NCI-H2196 treated with DMSO at 0.1 percent for 48 hours (cell line): ENCODE measurements at regions not wholly inside any gene's neighbourhood (a gene's known extent, or its start where the extent isn't known, plus 50 kb on each side); places are given as distances from the start of the nearest gene placed in this dataset.

Experiments used
- DNase-seq: peaks from one replicate; lab custom pipeline; 2025; ENCODE audit not compliant: unreplicated experiment; lab: John Stamatoyannopoulos, UW

- no peak for DNase-seq
Observed at GRCh38 chr2:76270096-76270710, 559.5 kb upstream of the GCFC2 start.

GRCh38 chr2:76268902-76269620 is 558.3 kb upstream of the GCFC2 start:
- DNase-seq, result no peak

- no peak for DNase-seq
Observed at GRCh38 chr2:76268484-76268883, 557.8 kb upstream of the GCFC2 start.

GRCh38 chr2:76257802-76258201 is 547.1 kb upstream of the GCFC2 start:
- no peak for DNase-seq

GRCh38 chr2:76256458-76257088 is 545.9 kb upstream of the GCFC2 start:
- DNase-seq, result no peak

- DNase-seq, result no peak
Observed at GRCh38 chr2:76252704-76253103, 542.0 kb upstream of the GCFC2 start.

GRCh38 chr2:76251342-76251741 is 540.6 kb upstream of the GCFC2 start:
- DNase-seq, result no peak

GRCh38 chr2:76247006-76247405 is 536.3 kb upstream of the GCFC2 start:
- DNase-seq, result no peak

GRCh38 chr2:76211991-76212985 is 501.6 kb upstream of the GCFC2 start:
- no peak for DNase-seq

GRCh38 chr2:76210551-76210950 is 499.8 kb upstream of the GCFC2 start:
- DNase-seq, result no peak

GRCh38 chr2:76204048-76204447 is 493.3 kb upstream of the GCFC2 start:
- DNase-seq, result no peak

- DNase-seq, result no peak
Observed at GRCh38 chr2:76202866-76203265, 492.2 kb upstream of the GCFC2 start.

GRCh38 chr2:76197842-76198448 is 487.2 kb upstream of the GCFC2 start:
- no peak for DNase-seq

- no peak for DNase-seq
Observed at GRCh38 chr2:76197428-76197827, 486.7 kb upstream of the GCFC2 start.

GRCh38 chr2:76194031-76194775 is 483.5 kb upstream of the GCFC2 start:
- DNase-seq, result no peak

GRCh38 chr2:76193089-76193488 is 482.4 kb upstream of the GCFC2 start:
- no peak for DNase-seq

GRCh38 chr2:76188334-76189008 is 477.8 kb upstream of the GCFC2 start:
- DNase-seq, result no peak

GRCh38 chr2:76187415-76187814 is 476.7 kb upstream of the GCFC2 start:
- DNase-seq, result no peak

- DNase-seq, result no peak
Observed at GRCh38 chr2:76180676-76181075, 470.0 kb upstream of the GCFC2 start.

GRCh38 chr2:76178610-76179009 is 467.9 kb upstream of the GCFC2 start:
- DNase-seq, result no peak
